HG02884 (cell line): ENCODE measurements at regions not wholly inside any gene's neighbourhood (a gene's known extent, or its start where the extent isn't known, plus 50 kb on each side); places are given as distances from the start of the nearest gene placed in this dataset.
"Not testable (repeated sequence)": the region's sequence is repeated elsewhere in the genome, so short reads cannot be mapped to it uniquely, and the experiment has no call there.

Experiments used
- ATAC-seq: cut with Tn5 transposase; IDR thresholded peaks from one replicate; pipeline ENCODE4 v1.9.1; 2021; ENCODE audit warnings: mild to moderate bottlenecking, moderate library complexity; ENCODE audit not compliant: unreplicated experiment

DNA sequence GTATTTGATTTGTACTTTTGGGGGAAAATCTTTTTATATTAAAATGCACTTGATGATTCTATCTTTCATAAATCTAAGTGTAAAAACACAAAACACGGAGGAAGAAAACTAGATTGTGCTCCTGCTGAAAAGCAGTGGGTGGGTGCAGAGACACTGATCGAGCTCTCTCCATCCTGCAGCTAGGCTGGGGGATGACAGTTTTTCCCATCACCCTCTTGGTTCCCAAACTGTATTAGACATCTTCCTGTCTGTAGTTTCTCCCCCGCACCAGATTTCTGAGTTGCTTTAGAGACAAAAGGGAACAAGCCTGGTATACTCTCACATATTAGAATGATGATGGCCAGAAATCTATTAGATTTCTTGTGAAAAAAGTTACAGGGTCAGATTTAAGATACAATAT is 99.6 kb downstream of the FAM114A2 start:
- ATAC-seq = no peak

DNA sequence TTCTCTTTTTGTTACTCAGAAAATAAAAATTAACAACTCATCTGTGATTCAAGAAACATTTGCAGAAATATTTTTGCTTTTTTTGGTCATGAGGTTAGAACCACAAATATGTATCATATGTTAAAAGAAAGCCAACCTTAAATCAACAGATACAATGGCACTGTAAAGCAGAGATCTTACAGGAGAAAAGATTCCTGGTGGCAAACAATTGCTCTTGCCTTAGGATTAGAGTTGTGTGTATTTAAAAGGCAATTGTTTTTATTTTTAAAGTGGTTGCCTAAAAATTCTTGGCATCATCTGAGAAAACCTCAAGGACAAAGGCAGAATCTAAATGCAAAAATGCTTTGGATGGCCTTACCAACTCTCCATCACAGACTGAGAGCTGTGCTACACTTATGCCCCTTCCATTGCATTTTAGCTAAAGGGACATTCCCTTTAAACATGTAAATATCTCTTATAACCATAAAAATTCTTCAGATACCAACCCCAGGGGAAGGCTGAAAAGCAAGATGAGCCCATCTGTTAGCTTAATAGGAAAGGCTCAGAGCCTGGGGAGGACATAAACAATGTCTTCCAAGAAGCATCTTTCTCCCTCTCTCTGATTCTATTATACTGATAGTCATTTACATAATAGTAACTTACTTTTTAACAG is 100.4 kb downstream of the FAM114A2 start:
- no peak for ATAC-seq

DNA sequence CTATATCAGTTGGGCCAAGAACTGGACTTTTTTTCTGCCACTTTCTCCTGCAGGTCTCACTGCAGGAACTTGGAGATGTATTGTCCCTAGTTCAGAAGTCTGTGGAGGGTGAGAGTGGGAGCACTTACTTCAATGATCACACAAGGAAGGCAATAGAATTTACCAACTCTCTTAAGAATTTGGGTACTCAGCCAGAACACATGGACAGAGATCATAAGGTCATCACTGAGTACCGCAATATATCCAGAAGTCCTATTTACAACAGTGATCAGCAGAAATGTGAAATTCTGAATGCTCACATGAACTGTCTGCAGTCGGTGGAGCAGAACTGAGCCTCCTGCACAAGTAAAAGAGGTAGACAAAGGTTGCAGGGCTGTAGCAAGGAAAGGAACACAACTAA is 101.0 kb downstream of the FAM114A2 start:
- ATAC-seq = no peak

DNA sequence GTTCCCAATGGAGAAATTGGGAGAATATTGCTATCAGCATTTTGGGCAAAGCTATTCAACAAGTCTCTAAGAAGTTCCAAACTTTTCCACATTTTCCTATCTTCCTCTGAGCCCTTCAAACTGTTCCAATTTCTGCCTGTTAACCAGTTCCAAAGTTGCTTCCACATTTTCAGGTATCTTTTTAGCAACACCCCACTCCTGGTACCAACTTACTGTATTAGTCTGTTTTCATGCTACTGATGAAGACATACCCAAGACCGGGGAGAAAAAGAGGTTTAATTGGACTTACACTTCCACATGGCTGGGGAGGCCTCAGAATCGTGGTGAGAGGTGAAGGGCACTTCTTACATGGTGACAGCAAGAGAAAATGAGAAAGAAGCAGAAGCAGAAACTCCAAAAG is 103.6 kb downstream of the FAM114A2 start:
- not testable (repeated sequence) for ATAC-seq

DNA sequence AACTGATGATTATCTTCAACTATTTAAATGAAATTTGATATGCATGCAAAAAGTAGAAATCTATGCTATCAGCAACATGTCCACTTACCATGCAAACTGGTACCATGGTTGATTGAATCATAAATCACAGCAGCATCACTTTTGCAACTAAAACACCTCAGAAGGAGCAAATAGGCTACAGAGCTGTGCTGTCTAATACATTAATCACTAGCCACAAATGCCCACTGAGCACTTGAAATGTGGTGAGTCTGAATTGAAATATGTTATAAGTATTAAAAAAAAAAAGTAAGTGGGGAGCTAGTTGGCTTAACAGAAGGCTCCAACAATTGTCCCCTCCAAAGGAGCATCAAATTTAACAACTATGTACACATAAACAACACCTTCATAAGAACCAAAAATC is 112.5 kb downstream of the FAM114A2 start:
- ATAC-seq = no peak

DNA sequence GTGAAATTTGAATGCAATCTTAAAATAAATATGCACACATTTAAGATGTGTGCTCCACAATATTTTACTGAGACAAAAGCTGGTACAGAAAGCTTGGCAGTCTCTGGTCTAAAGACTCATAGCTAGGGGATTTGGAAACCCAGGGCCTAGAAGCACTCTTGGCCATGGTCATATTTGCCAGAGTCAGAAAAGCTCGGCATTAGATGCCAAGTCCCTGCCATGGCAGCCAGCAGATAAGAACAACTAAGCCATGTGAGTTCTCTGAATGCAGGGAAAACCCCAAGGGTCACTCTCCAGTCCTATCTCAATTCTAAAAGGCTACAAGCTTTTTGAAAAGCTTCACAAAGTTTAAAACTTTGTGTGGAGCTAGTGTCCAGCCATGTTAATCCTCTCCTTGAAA is 119.5 kb downstream of the FAM114A2 start:
- ATAC-seq = no peak

DNA sequence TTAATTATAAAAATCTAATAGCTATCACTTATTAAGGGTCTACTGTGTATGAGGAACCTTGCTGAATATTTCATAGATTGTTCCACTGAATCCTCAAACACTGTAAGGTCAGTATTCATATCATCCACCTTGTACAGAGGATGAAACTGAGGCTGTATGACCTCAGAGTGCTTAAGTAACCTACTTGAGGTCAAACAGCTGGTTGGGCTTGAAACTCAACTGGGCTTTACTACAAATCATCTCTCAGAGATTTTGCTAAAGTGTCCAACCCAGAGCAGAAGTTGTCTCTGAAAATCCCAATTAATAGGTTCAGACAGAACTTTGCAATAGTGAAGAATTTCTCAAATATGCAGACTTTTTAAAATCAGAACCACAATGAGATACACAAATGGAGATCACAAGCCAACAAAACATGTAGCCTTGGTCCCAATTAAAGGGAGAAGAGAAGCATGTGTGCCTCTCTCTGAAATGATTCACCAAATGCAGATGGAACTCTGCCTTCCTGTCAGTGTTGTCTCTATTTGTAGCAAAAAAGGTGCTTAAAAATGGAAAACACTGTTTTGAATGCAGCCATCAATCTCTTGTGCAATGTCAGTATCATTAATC is 131.4 kb downstream of the FAM114A2 start:
- ATAC-seq = no peak

DNA sequence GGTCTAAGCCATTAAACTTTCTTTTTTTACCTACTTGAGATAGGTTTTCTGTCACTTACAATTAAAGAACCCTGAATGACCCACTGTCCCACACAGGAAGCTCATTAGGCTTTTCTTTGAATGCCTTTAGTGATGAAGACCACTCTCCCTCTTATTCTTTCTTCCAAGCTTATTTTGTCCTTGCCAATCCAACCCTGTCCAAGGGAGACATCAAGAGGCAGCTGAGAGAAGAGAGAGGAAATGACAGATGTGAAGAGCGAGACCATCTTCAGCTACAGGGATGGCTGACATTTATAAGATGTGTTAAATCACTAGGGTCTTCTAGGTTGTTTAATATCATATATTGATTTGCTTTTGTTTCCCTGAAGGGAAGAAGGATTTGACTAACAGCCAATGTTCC is 133.5 kb downstream of the FAM114A2 start:
- no peak for ATAC-seq

DNA sequence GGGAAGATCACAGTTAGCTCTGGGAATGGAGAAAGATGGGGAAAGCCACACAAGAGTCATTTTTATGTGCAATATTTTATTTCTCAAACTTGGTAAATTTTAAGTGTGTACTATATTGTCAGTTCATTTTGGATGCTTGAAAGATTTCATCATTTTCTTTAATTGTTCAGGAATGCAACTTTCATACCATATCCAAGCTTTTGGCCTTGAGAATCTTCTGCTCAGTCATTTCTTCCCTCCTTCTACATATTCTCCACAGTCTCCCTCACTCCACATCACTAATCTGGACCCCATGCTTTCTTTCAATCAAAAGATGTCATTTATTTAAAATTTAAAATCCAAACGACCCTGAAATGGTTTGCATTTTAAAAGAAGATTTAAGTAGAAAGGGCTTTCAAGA is 135.4 kb downstream of the FAM114A2 start:
- no peak for ATAC-seq

DNA sequence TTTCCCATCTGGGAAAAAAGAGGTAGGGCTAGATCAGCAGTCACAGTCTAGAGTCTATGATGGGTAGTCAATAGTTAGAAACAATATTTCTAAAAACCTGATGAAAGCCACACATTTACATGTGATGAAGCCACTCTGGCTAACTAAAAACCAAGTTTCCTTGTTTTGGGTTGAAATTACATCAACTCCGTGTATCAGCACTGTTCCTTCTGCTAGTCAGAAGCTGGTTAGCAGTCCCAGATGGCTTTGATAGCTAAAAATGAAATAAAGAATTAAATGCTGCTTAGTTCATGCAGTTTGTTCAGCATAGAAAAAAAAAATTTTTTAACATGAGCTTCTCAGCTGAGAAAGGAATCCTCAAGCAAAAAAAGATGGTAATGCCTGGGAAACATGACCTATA is 136.7 kb downstream of the FAM114A2 start:
- ATAC-seq = no peak

DNA sequence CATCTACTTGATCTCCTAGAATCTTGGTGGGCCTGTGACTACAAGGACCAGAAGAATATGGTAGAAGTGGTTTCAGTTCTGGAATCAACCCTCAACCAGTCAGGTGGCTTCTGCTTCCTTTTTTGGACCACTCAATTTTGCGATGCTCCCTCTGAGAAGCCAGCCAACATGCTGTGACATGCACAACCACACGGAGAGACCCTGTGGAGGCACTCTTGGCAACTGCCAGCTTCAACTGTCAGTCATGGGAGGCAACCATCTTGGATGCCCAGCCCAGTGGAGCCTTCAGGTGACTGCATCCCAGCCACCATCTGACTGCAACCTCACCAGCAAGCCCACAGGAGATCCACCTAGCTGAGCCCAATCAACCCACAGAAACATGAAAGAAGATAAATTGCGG is 137.3 kb downstream of the FAM114A2 start:
- ATAC-seq = no peak

DNA sequence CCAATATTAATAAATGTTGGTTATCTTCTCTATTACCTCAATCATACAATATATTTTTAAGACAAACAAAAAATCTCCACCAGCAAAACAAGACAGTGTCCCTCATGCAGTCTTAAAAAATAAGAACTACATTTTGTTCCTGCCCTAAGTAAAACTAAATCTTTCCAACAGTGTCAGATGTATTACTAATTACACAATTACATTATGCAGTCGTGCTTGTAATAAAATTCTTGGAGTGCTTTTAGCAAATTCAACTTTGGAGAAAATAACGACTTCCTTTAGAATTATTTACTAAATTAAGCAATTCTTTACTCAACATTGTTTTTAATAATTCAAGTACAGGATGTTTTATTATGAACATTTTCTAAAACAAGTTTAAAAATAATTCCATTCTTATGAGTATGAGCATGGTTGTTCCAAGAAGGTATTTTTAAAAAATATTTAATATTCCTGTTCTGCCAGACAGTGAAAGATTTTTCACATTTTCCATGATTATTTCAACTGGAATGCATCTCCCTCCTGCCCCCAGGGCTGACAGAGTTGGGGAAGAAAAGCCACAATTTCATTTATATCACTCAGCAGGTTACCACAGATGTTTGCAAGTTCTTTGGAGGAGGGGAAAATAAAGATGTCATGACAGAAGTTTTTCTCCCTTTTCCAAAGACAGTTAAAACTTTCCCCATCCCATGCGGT is 137.9 kb downstream of the FAM114A2 start:
- ATAC-seq = no peak

DNA sequence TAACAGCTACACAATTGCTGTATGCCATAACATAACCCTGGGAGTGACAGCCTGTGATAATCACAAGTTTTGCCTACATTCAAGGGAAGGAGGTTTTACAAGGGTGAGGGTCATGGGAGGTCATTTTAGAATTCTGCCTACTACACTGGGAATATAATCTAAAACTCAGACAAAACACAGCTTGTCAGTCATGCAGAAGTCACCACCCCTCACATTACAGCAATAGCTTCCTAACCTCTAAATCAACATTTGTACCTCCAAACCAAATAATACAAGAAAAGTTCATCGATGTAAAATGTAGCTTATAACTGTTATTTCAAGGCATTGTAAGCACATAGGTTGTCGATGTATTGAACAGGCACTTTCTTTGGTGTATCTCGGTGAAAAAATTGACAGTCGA is 139.0 kb downstream of the FAM114A2 start:
- no peak for ATAC-seq

DNA sequence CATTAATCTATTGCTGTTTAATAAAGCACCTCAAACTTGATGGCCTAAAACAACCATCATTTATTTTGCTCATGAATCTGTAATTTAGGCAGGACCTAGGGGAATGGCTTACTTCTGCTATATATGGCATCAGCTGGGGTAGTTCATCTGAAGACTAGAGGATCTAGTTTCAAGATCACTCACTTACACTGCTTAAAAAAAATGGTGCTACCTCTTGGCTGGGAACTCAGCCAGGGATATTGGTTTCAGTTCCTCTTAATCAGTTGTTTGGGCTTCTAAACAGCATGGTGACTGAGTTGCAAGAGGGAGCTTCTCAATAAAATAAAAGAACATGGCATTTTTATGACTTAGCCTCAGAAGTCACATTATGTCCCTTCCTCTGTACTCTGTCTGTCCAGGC is 142.0 kb downstream of the FAM114A2 start:
- peak; percentile 99 for ATAC-seq

DNA sequence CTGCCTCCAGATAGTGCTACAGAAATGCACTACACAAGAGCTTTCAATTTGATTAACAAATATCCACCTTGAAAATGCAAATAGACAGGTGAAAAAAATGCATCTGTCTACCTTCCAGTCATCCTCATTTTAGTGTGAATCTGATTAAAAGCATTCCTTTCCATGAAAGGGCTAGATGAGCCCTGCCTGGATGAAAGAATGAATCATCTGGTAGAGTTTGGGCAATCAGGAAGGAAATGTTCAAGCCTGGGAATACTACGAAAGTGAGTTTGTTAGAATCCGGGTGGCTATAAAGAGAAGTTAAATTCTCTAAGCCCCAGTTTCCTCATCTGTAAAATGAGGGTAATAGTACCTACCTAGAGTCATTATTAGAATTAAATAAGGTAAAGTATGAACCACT is 142.6 kb downstream of the FAM114A2 start:
- ATAC-seq = no peak

DNA sequence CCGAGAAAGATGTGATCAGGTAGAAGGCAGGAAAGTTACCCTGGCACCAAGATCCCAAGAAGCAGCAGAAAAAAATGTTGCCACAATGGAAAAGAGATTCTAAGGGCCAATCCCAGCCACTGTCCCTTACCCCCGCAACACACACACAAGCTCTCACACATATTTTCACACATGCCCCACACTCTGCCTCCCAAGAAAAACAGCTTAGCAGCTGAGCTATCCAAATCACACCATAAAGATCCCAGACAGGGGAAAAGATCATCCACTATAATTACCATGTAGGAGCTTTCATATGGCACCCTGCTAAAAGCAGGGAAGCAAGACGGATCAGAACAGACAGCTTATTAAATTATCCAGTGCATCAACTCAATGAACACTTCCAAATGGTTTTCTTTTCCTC is 143.4 kb downstream of the FAM114A2 start:
- ATAC-seq = no peak

DNA sequence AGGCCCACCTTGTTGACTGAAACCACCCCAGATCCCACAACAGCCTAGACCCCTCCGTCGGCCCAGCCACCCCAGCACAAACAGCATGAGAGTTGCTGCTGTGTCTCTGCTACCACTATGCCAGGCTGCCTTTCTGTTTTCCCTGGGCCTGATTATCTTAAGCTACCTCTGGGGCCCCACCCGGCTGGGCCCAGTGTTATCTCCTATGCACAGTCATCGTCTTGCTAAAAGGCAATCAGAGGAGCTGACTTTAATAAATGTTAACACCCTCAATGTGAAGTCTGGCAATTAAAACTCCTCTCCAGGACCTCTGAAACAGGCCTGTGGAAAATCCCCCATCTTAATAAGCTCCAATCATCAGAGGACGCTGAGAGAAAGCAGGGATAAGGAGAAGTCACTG is 144.9 kb downstream of the FAM114A2 start:
- ATAC-seq = no peak

DNA sequence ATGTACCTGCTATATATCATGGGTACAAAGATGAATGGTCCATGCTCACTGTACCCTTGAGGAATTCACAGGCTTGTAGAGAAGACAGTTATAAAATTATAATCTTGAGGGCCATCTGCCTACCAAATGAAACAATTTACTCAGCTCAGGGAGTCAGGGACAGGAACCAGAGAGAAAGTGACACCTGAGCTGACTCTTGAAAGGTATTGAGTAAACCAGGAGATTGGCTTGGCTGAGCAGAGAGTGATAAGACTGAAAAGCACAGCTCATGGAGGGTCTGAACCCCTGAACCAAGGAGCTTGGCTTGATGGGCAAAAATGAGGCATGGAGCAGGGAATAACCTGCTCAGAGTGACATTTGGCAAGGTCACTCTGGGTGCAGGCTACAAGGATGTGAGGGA is 147.3 kb downstream of the FAM114A2 start:
- peak; percentile 54 for ATAC-seq

DNA sequence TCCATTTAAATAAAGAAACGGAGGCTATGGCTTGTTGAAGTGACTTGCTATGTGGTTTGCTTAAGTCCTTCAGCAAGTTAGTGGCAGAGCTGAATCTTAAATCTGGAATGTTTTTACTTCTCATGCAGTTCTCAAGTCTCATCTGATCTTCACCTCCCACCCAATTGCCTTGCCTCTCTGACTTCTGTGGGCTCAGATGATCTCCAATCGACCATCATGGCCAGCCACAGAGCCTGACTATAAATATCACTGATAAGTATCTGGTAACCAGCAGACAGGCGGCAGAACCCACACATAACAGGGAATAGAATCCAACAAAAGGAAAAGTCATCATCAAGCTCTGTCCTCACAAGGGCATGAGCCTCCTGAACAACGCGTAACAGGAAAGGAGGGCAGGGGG is 149.9 kb downstream of the FAM114A2 start:
- ATAC-seq = no peak

DNA sequence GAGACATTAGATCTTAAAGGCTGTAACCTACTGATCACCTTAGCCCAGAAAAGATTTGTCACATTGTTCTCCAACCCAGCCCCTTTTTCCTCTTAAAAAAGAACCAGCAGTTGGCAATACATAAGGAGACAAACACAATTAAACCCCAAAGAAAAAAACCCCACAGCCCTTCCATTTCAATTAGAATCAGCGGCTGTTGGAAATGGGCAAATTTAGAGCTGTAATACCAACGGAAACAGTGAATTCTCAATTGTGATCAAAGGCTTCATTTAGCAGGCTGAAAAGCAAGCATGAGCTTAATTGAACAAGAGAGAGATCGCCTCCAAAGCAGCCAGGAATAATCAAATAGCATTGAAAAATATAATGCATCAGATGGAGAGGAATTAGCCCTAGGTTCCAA is 153.6 kb downstream of the FAM114A2 start:
- ATAC-seq = no peak

DNA sequence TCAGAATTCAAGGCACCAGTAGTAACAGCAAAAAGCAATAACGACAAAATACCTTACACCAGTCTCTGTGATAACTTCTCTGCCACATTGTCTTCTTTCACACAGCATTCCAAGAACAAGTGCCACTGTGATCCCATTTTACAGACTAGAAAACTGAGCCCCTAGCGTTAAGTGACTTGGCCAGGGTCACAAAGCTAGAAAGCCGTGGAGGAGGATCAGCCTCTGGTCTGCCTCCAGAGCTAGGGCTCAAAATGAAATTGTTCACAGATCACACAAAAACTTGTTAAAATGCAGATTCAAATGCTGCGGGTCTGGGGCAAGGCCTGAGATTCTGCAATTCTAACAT is 154.1 kb downstream of the FAM114A2 start:
- no peak for ATAC-seq

DNA sequence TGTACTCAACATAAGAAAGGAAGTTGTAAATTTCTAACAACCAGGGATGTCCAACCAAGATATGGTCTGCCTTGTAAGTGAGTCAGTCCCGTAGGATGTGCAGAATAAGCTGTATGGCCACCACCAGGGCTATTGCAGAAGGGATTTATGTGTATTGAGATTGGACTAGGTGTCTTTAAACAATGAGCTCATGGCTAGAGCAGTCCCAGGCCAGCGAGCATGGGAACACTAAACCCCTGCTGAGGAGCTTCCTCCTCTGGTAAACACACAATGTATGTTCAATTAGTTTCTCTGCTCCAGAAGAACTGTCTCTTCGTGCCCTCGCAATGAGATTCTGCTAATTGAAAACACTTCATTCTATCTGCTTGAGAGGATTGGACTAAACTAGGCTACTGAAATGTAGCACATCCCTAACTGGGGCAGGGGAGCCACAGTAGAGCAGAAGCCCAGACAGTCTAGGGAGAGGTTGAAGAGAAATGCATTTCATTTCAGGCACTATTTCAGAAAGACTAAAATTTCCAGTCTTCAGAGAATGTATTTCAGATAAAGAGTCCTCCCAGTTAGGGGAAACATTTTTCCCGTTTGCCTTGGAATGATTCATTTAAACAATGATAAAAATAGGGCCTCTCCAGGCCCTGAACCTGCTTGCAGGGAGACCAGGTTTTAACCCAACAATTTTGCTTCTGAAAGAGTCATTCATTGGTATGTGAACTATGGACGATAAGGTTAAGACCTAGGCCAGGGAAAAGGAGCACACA is 154.7 kb downstream of the FAM114A2 start:
- ATAC-seq = no peak
